HG02885 (cell line): ENCODE measurements at regions not wholly inside any gene's neighbourhood (a gene's known extent, or its start where the extent isn't known, plus 50 kb on each side); places are given as distances from the start of the nearest gene placed in this dataset.
A peak's percentile ranks its signal among the peaks of the same experiment; 100 is the strongest.

ENCODE experiments used
- ATAC-seq: cut with Tn5 transposase; IDR thresholded peaks from one replicate; pipeline ENCODE4 v1.9.1; 2021; ENCODE audit warnings: mild to moderate bottlenecking; ENCODE audit not compliant: unreplicated experiment, poor library complexity

DNA sequence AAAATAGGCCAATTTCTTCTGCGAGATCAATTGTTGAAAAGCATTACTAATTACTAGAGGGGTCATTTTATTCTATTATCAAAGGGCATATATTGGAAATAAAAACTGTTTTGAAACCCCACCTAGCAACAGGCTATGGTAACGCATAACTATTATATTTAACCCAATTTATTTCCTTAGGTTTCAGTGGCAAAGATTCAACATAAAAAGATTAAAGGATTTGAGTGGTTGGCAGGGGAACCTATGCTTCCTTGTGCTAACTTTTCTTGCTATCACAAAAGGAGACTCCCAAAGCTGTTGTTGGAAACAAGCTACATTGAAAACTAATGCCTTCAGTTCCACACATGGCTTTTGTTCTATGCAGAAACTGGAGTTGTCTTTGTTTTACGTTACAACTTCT, 166.9 kb upstream of the KLF3 start:
- no peak for ATAC-seq

DNA sequence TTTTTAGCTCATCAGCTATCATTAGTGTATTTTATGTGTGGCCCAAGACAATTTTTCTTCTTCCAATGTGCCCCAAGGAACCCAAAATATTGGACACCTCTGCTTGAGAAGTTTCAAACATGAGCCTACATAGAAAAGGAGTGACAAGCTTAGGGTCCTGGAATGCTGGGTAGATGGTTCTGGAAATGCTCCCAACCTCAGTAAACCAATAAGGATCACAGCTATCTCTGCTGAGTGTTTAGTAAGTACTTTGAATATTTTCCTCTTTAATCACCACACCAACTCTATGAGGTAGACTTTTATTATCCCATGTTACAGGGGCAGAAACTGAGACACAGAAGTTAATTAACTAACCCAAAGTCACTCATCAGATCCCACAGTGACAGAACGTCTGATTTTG, 164.9 kb upstream of the KLF3 start:
- ATAC-seq: no peak

DNA sequence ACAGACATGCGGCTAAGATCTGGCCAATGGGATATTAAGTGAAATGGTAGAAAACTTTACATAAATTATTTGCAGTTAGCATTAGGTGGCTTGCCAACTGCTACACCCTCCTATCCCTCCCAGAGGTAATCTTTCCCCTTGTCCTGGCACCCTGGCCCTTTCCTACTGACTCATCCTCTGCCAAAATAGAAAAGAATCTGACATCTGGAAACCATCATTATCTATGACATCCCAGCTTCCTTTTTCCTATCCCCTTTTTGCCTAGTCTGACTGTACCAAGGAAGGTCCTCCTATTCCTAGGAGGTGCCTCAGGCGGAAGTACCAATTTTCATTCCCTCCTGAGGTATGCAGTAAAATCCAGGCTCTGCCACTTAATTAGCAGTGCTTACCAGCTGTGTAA, 163.6 kb upstream of the KLF3 start:
- no peak for ATAC-seq

DNA sequence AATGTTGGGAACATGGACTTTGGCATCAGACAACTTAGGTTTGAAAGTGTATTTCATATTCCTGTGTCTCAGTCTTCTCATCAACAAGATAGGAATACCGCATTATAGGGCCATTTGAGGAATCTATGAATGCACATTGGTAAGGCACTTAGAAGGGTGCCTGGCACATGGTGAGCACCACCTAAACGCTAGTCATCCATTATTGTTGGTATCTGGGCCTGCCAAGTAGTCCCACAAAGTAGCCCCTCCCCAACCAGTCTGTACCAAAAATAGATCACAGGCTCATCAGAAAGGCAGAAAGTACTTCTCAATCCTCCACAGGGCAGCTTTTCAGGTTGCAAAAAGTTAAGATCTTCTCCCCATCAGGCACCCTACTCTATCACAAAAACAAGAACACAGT, 162.3 kb upstream of the KLF3 start:
- ATAC-seq: no peak

DNA sequence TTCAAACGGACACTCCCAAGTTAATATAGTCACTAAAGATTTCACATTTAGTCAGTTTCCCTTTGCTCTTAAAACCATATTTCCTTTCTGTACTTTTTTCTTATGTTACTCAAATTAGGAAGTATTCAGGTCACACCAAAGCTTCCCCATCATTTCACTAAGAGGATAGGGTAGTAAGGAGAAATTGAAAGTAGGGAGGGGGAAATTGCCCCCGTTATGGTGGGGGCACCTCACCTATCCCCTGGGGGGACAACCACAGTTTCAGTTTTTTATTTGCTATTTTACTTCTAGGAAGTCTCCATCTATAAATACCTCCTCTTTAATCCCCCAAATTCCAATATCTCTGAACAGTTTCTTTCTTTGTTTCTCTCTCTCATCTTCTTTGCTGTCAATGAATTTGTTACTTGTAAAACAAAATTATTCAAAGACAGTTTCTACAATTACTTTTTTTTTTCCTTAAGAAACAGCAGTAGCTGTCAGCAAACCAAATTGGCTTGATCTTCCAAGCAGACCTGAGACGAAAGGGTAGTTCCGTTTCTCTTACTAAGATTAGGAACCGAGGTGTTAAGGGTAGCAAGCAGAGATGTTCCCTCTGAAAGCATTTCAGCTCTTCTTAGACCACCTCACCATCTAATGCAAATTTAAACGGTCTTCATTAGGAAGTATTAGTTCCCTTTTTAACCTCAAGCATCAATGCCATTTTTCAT, 160.2 kb upstream of the KLF3 start:
- ATAC-seq: peak; percentile 90

DNA sequence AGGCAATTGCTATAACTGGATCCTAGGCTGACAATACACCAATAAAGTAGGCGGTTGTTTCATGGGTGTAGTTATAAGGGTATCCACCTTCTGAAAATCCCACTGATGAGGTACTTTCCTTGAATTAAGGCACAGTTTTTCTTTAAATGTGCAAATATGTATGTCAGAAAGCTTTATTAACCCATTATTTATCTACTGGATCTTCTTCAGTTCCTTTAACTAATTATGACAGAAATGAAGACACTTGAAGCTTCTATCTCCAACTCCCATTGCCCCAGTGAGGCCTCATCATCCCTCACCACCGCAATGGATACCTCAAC, 159.6 kb upstream of the KLF3 start:
- peak; percentile 2 for ATAC-seq

DNA sequence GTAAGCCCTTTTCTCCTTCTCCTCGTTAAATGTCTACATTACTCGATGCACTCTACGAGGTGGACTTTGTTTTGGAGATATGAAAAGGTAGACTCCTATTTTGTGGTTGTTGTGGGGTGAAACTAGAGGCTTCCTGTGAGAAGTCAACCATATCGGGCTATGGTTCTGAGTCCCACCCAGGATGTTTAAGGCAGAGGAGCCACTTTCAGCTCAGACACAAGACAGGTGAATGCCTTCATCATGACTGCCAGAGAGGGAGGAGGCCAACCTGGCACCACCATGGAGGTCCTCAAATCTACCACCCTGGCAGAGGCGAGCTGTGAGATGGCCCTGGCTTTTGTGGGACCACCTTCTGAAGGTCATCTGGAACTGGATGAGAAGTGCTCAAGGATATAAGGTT, 154.4 kb upstream of the KLF3 start:
- peak; percentile 63 for ATAC-seq

DNA sequence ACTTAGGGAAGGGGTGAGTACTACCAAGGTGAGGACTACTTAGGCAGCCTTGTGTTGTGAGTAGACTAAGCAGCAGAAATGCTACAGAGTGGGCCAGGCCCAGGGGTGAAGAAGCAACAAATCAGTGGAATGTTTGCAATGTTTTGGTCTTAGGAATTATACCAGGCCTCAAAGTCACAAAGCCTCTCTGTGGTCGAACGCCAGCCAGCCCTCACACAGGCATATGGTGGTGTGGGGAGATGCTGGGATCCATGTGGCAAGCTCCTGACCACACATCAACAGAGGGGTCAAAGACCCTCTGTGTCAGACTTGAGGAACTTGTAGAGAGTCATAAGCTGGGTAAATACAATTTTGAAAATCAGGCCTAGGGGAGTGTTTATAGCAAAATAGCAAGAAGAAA, 153.8 kb upstream of the KLF3 start:
- no peak for ATAC-seq

DNA sequence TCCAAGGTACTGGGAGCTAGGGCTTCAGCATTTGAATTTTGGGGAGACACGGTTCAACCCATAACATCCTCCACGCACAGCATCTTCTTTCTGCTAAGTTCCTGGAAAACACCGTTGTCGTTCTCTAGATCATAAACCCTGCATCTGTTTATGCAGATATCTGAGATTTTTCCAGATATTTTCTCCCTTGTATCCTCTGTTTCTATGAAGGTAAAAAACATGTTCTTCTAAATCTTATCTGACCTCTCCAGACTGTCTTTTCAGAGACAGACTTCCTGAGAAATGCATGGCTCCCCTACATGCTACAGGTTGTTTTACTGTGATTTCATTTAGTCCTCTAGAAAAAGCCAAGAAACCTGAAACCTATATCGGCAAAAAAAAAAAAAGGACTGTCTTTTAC, 152.3 kb upstream of the KLF3 start:
- ATAC-seq: no peak

DNA sequence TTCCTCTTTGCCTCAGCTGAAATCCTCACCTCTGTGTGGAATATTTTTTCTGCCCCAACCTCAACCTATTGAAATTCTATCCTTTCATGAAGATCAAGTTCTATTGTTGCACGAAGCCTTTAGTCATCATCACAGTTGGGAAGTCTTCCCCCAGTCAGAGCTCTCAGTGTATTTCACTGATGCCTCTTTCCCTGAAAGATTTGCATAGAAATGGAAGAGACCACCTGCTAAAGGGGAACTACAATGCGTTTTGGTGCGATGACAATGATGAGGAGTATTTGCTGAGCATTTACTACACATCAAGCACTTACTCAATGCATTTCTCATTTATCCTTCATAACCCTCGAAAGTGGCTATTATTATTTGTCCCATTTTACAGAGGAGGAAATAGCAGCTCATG, 151.2 kb upstream of the KLF3 start:
- ATAC-seq: no peak

DNA sequence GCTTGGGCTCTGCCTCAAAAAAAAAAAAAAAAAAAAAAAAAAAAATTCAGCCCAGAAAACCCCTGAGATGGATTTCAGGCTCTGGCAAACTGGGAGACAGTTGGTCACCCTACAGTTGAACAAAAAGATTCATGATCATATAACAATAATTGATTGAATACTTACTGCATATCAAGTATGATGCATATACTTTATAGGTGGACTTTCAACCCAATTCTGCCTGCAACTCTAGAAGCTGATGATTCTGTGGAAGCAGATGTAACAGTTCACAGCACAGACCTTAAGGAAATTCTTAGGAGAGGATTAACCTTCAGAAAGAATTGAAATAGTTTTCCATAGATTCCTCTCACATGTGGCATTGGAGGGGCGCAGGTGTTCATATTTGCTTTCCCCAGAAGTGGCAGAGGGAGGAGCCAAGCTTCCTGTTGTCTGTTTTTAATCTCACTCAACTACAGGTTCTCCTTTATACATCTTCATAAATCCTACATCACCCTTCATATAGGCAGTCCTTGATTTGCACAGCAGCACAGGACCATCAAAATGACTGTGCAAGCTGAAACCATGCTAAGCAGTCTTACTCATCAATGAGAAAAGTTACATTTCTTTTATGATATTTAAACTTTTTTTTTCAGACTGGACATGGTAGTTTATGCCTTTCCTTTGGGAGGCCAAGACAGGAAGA, 149.4 kb upstream of the KLF3 start:
- no peak for ATAC-seq

DNA sequence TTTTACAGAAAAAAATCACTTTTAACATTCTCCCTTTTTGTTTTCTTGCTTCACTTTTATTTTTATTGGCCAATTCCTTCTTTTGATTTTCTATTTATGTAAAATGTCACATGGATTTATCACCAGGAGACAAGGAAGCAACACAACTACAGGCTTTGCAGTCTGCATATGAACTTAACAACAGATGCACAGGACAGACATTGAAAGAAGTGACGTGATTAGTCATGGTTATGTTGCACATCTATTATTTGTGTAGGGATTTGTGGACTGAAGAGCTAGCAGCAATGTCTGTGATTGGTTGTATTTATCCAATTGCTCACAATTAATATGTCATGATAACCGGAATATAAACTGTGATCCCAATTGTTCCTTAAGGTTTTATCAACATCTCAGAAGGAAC, 147.8 kb upstream of the KLF3 start:
- ATAC-seq: no peak

DNA sequence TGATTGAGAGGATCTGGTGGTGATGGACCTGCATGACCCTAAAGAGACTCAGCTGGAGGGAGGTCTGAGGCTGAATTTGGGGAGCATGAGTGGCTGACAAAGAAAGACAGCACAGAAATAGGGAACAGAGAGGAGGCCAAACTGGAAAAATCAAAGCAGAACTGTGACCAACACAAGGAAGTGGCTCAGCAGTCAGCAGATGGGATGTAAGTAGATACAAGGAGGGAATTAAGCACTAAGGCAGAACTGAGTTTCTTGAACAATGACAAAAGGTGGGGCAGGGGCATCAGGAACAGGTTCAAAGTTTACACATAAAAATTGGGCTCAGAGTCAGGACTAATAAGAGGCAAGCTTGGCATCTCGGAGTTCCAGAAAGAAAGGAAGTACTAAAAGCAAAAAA, 144.3 kb upstream of the KLF3 start:
- no peak for ATAC-seq

DNA sequence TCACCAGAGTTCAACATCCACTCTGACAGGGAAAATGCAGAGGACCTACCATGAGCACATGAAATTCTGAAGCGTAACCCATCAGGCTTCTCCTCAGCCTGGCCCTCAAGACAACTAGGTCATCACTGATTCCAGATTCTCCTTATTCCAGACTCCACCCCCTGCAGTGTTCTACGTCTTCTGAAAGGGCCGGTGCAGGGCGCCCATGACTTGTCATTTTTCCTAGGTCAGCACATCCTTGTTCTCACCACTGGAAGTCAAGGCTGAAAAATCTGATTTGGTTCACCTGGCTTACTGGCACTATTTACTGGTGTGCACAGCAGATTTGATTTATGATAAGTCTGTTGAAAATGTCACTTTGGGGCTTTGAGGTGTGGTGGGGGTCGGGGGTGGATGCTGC, 140.9 kb upstream of the KLF3 start:
- ATAC-seq: no peak

DNA sequence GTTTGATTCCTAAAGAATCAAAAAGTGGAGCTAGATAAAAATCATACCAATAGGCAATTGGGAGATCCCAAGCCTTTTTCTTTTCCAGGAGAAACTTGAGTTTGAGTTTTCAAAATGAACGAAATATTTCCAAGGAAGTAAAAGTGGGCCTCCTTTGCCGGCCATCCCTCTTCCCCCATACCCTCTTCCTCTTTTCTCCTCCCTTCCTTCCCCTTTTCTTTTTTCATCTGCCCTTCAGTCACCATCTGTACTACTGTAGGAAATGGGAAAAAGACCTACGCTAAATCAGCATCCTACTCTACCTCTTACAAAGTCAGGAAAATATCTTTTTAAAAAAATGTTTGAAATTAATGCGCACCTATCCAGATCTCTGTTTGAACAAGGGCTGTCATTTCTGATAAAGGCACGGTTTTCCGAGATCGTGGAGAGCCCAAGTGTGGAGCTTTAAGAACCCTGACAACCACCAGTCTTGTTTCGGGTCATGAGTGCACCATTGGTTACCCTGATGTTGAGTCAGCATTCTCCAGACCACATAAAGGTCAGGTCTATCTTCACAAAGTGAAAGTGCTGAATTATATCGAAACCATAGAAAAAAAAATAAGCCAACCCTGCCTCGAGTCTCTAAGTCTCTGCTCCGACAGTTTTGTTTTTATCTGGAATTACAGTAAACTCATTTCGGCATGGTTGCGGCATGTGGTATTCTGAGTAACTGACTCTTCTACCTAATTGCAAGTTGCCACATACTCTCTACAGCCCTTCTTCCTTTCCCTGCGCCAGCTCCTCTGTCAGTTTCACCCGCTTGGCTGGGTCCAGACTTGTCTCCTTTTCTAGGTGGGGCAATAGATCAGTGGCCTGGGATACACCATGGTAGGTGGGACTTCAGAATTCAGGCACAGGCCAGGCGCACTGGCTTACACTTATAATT, 140.2 kb upstream of the KLF3 start:
- ATAC-seq: peak; percentile 99

DNA sequence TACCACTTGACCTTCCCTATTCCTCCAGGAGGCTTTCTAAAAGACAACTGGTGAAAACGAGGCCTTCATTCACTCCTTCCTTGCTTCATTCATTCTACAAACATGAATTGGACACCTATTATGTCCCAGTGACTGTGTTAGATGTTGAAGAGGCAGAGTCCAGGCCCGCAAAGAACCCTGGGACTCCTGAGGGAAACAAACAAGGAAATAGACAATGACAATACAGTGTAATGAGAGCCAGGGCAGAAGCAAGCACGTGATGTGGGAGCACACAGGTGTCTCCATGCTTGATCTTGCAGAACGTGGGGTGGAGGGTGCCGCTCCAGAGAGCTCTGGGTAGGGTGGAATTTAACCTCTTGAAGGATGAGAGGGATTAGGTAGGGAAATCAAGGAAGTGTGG, 137.6 kb upstream of the KLF3 start:
- ATAC-seq: no peak

DNA sequence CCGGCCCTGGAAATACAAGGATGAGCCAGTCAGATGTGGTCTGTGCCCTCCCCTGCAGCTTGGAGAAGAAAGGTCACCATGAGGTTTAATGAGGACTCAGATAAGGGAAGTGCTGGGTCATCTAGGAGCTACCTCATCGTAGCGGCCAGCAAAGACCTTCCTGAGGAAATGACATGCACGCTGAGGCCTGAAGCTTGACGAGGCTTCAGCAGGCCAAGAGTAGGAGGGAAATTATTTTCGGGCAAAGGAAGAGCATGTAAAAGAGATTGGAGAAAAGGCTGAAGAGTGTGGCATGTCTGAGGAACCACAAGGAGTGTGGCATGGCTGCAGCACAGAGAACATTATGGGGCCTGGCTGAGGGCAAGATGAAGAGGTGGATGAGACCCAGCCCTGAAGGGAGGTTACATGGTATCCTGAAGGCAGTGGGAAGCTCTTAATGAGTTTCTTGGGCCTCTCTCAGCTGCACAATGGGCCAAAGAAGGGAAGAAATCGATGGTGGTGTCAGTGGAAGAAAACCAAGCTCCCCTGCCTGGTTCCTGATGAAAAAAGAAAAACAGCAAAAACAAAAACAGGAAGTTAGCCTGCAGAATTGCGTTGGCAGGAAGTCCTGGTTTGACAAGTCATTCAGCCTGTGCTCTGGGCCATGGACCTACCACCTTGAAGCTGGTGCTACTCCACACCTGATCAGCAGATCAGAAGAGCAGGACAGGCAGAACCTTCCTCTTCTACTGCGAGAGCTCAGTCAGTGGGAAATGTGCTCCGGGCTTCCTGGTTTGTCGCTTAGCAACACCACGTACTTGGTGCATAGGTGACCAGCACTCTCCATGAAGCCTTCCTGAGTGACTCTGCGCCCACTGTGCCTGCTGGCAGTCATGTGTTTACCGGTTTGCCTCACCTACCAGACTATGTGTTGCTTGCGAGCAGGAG, 134.5 kb upstream of the KLF3 start:
- peak; percentile 72 for ATAC-seq

DNA sequence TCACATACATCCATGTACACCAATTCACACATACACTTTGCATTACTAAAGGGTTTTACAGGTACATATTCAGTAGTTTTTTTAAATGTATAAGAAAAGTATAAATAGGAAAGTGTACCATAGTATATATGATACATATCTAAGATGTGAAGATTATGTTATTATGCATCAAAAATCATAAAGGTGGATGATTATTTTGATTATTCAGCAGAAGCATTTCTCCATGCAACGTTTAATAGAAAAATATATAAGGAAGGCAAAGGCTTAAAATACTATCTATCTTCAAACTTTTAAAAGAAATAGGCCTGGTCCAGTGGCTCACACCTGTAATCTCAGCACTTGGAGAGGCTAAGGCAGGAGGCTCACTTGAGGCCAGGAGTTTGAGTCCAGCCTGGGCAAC, 133.5 kb upstream of the KLF3 start:
- ATAC-seq: no peak

DNA sequence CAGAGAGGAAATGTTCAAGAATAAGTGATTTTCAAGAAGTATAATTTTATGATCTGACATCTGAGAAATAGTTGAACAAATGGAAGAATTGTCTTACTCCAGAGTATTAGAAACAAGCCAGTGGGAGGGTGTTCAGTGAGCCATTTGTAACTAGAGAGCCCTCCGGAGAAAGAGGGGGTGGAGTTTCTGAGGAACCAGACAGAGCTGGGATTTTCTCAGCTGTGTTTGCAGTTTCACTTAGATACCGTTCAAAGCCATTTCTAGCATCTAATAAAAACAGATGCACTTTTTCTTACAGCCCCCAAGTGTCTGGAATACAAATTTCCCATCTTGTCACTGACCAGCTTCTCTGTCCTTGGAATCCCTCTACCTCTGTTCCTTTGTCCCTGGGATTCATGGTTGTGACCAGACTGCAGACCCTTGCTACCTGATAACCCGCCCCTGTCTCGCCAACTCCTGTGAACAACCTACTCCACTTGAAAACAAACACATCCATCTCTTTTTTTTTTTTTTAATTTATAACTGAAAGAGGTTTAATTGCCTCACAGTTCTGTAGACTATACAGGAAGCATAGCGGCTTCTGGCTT, 132.8 kb upstream of the KLF3 start:
- peak; percentile 49 for ATAC-seq

DNA sequence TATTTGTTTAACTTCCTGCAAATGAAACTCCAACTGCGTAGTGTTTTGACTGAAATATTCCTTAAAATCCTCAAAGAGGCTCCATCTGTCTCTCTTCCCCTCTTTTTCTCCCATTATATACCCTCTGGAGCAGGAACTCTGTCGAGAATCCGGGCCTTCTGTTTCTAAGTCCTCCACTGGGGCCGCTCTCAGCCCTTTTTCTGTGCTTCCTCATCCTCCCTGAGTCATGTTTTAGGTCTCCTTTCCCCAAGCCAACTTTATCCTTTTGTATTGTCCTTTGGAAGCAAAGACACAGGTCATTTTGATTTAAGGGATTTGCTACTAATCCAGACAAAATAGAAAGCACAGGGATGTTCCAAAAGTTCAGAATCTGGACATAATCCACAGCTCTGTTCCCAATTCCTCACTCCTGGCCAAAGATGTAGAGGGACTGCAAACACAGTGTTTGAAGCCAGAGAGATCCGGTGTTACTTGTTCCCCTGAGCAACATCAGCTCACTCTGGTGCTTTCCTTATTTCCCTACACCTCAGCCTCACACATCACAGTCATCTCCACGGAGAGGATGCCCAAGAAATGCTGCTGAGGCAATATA, 131.0 kb upstream of the KLF3 start:
- no peak for ATAC-seq
